GM18505 (cell line): ENCODE measurements at regions not wholly inside any gene's neighbourhood (a gene's known extent, or its start where the extent isn't known, plus 50 kb on each side); places are given as distances from the start of the nearest gene placed in this dataset.

Experiments
- ATAC-seq: cut with Tn5 transposase; IDR thresholded peaks from one replicate; pipeline ENCODE4 v1.9.1; 2021; ENCODE audit not compliant: unreplicated experiment
- POLR2A ChIP-seq: IDR thresholded peaks from 4 replicates; pipeline ENCODE4 v1.6.1; 2011; ENCODE audit warnings: borderline replicate concordance; ENCODE audit not compliant: insufficient read depth, insufficient read length; ENCODE audit errors: extremely low read depth

- no peak for ATAC-seq
- no peak for TF ChIP-seq POLR2A
These were observed 619.5 kb downstream of the IRX1 start for GRCh38 chr5:4215143-4215542.

- ATAC-seq: no peak
- no peak for TF ChIP-seq POLR2A
These were observed 620.5 kb downstream of the IRX1 start for GRCh38 chr5:4216142-4216541.

- ATAC-seq: no peak
- TF ChIP-seq POLR2A: no peak
These were observed 624.4 kb downstream of the IRX1 start for GRCh38 chr5:4220016-4220415.

GRCh38 chr5:4221048-4221447 lies 625.4 kb downstream of the IRX1 start:
- TF ChIP-seq POLR2A: no peak
- ATAC-seq: no peak

- no peak for ATAC-seq
- TF ChIP-seq POLR2A: no peak
These were observed 626.5 kb downstream of the IRX1 start for GRCh38 chr5:4222147-4222546.

- ATAC-seq: no peak
These were observed 627.2 kb downstream of the IRX1 start for GRCh38 chr5:4222821-4223220.

GRCh38 chr5:4225741-4226140 lies 630.1 kb downstream of the IRX1 start:
- no peak for ATAC-seq
- no peak for TF ChIP-seq POLR2A

More at GRCh38 chr5:4222821-4223220, 627.2 kb downstream of the IRX1 start:
- no peak for TF ChIP-seq POLR2A

GRCh38 chr5:4226565-4226964 lies 630.9 kb downstream of the IRX1 start:
- no peak for ATAC-seq
- no peak for TF ChIP-seq POLR2A

GRCh38 chr5:4228708-4229107 lies 633.1 kb downstream of the IRX1 start:
- TF ChIP-seq POLR2A: no peak
- ATAC-seq: no peak

GRCh38 chr5:4229414-4230292 lies 634.0 kb downstream of the IRX1 start:
- no peak for ATAC-seq
- TF ChIP-seq POLR2A: no peak

GRCh38 chr5:4230471-4230785 lies 634.8 kb downstream of the IRX1 start:
- ATAC-seq: no peak

GRCh38 chr5:4230786-4231641 lies 635.4 kb downstream of the IRX1 start:
- no peak for ATAC-seq
- no peak for TF ChIP-seq POLR2A

More at GRCh38 chr5:4230471-4230785, 634.8 kb downstream of the IRX1 start:
- TF ChIP-seq POLR2A: no peak

GRCh38 chr5:4232084-4232483 lies 636.5 kb downstream of the IRX1 start:
- no peak for TF ChIP-seq POLR2A
- no peak for ATAC-seq

- ATAC-seq: no peak
- no peak for TF ChIP-seq POLR2A
These were observed 638.0 kb downstream of the IRX1 start for GRCh38 chr5:4233671-4234070.
